Stimulated activated CD4-positive, alpha-beta T cell treated with anti-CD3 and anti-CD28 coated beads, Interleukin-4, amount 100 ng/mL, for 24 hours (primary cell): ENCODE measurements at regions not wholly inside any gene's neighbourhood (a gene's known extent, or its start where the extent isn't known, plus 50 kb on each side); places are given as distances from the start of the nearest gene placed in this dataset.

ENCODE experiments used
- DNase-seq: peaks from one replicate; pipeline ENCODE4 v3.0.0-alpha.2; 2020

GRCh38 chr4:126247409-126247808, 932.7 kb downstream of the FAT4 start:
- DNase-seq, result no peak

- DNase-seq, result no peak
These were observed 935.3 kb downstream of the FAT4 start for GRCh38 chr4:126250006-126250405.

GRCh38 chr4:126251169-126251568, 936.4 kb downstream of the FAT4 start:
- DNase-seq, result no peak

DNA sequence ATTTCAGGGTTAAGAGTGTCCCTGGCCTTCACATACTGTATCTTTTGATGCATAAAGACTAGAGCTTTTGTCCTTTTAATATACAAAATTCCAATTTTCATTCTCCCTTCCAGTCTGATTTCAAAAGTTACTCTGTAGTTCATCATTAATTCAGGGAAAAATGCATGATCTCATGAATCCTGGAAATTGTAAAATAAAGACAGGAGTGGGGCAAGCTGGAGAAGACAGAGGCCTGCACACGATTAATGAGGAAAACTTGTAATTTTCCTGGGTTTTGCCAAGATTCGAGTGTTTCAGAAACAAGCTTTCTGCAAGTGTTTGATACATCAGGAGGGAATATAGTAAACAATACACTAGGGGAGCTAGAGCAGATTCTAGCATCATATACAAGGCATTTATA, 947.9 kb downstream of the FAT4 start:
- DNase-seq, result no peak

DNA sequence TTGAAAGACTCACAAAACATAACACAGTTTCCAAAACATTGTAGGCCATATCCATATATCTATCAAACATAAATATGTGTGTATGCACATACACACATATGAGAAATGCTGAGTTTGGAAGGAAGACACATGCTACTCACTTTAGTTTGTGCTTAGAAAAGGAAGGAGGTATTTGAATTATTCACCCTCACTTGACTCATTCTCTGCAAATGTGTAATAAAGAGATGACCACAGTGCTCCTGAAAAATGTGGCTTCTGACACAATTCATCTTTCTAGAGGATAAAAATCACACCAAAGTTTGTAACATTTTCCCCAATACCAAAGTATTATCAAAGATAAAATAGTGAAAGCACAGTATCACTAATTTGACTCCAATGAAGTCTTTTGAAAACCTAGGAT, 950.1 kb downstream of the FAT4 start:
- DNase-seq, result no peak

- no peak for DNase-seq
These were observed 951.1 kb downstream of the FAT4 start for GRCh38 chr4:126265888-126266287.

- DNase-seq, result no peak
These were observed 952.9 kb downstream of the FAT4 start for GRCh38 chr4:126267689-126268088.

- DNase-seq, result no peak
These were observed 953.4 kb downstream of the FAT4 start for GRCh38 chr4:126268106-126268505.

DNA sequence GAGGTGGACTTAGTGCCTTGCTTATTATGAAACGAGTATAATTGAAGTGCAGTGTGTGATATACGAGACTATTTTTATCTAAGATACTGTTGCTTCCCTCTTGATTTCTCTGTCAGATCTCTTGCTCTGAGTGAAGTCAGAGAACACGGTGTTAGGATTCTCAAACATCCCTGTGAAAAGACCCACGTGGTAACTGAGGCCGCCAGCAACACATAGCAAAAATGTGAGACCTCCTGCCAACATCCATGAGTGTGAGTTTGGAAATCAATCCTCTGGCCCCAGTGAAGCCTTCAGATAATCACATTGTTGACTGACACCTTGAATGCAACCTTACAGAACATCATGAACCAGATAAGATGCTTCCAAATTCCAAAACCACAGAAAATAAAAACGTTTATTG, 954.4 kb downstream of the FAT4 start:
- no peak for DNase-seq

GRCh38 chr4:126271292-126271691, 956.5 kb downstream of the FAT4 start:
- DNase-seq, result no peak

DNA sequence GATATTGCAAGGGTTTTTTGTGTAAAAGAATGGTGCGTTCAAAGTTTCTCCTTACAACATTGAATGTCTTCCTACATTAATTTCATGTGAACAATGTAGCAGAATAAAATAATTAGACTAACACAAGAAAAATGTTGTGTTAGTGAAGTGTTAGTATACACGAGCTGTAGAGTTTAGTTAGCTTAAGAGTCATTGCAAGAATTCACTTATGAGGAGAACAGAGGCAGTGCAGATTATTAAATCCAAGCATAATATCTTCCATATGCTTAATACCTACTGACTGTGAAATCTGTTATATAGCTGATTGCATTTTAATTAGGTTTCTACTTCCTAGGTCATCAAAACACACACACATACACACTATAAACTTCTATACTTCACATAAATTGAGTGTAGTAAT, 959.0 kb downstream of the FAT4 start:
- no peak for DNase-seq

DNA sequence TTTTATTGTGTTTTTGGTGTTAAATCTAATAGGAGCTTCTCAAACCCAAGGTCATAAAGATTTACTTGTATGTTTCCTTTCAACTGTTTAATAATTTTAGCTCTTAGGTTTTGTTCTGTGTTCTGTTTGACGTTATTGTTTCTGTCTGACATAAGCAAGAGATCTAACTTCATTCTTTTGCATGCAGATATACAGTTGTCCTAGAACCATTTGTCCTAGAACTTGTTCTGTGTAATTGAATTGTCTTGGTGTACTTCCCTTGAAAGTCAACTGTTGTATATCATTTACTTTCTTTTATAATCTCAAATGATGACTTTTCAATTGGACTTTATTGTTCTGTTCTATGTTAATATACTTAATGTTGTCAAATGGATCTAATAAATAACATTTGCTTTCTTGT, 977.1 kb downstream of the FAT4 start:
- DNase-seq, result no peak

- no peak for DNase-seq
These were observed 983.5 kb downstream of the FAT4 start for GRCh38 chr4:126298271-126298670.

GRCh38 chr4:126306152-126306869, 991.6 kb downstream of the FAT4 start:
- DNase-seq, result no peak

DNA sequence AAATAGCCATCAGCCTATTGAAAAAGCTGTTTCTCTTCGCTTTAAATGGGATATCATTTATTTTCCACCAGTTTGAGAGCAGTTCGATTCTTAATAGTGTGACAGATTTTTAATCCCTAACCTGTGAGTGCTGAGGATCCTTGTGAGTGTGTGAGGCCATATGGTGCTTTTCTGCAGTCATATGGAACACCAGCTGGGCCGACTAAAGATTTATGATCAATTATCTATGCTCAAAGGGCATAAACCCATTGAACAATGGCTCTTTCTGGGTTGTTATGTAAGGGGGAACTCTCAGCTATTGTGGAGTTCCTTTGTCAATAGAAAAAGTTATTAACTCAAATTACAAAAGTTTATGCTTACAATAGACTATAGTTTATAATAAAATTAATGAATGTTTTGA, 1003.6 kb downstream of the FAT4 start:
- DNase-seq, result no peak

- DNase-seq, result no peak
These were observed 1014.2 kb downstream of the FAT4 start for GRCh38 chr4:126328914-126329313.

GRCh38 chr4:126338548-126338947, 1023.8 kb downstream of the FAT4 start:
- DNase-seq, result no peak

DNA sequence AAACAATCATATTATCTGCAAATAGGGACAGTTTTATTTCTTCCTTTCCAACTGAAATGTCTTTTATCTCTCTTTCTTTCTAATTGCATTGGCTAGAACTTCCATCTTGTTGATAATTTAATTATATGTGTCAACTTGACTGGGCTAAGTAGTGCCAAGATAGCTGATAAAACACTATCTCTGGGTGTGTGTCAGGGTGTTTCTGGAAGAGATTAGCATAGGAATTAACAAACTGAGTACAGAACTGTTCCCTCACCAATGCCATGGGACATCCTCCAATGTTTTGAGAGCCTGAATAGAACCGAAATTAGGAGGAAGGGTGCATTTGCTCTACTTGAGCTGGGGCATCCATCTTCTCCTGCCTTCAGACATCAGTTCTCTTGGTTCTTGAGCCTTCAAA, 1027.2 kb downstream of the FAT4 start:
- no peak for DNase-seq

DNA sequence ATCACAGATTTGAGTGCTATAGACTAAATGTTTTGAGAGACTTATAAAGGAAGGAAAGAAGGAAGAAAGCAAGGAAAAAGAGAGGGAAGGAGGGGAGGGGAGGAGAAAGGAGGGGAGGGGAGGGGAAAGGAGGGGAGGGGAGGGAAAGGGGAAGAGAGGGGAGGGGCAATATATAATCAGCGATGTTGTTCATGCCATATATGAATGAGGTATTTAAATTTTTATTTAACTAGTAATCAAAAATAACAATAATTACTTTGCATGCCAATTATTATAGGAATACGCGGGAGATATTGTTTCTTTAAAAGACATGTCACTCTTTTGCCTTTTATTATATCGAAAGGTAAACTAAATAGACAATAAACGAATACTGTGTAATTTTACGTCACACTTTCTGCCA, 1029.7 kb downstream of the FAT4 start:
- DNase-seq, result no peak

DNA sequence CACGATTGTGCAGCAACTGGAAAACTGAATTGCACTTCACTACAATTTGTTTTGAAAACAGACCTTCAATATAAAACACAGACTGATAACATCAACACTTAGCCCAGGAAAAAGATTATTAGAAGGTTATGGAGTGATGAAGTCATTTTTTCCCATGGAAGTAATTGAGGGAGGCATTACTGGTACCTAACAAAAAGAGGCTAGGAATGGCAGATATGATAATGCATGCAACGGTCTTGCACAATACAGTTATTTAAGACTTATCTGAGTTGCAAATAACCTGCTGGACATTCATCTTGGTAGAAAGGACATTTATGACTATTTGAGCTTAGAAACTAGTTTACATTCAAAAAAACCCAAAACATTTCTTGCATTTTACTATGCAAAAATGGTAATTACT, 1031.9 kb downstream of the FAT4 start:
- DNase-seq, result no peak

GRCh38 chr4:126354784-126355183, 1040.0 kb downstream of the FAT4 start:
- no peak for DNase-seq

- DNase-seq, result no peak
These were observed 1043.3 kb downstream of the FAT4 start for GRCh38 chr4:126358041-126358440.

DNA sequence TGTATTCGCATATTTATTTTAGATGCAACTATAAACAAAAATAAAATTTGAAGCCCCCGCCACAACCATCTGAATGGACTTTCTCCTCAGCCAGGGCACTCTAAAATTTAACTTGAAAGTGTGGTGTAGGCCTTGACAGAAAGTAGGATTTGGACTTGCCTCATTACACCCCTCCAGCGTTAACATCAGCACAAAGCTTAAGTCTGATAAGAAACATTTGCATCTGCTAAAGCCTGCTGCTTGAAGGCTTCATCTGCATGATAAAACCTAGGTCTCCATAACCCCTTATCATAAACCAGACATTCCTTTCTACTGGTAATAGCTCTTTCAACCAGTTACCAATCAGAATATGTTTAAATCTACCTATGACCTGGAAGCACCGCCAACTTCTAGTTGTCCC, 1046.5 kb downstream of the FAT4 start:
- no peak for DNase-seq

DNA sequence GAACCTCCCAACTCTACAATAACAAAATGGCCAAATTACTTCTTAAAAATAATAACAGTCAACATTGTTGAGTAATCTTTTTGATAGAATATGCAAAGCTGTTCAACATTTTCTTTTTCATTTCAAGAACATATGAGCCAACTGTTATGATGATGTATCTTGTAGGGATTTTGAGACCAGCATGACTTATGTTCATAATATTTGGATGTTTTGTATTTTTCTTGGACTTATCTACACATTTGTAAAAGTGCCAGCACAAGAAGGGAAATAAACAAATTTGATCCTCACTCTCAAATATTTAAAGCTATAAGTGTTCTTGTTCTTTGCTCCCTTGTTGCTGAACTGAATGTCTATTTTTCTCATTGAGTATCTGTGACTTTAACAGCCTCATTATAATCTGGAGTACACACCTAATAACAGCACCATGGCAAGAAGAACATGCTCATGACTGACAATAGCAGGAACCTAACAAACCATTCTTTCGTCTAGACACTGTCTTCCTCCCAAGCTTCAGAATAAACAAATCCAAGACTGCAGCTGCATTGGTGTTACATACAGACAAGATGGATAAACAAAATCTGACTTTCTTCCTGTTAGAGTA, 1049.7 kb downstream of the FAT4 start:
- DNase-seq, result no peak

DNA sequence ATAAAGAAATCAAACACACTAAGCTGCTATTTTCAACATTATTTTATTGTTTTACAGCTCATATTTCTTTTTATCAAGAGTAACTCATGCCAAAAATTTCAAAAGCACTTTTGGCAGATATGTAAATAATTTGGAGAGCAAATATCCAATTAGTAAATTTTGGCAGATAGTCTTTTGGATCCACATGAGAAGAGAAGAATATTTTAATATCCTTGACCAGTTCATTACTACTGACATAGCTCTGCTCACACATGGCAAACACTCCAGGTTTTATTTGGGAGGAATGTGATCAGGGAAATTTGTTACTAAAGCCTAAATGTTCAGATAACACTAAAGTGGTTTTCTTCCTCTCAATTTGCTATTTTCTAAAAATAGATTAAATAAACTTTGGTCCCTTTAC, 1054.3 kb downstream of the FAT4 start:
- DNase-seq, result no peak
